ENCODE measurements at regions not wholly inside any gene's neighbourhood (a gene's known extent, or its start where the extent isn't known, plus 50 kb on each side); places are given as distances from the start of the nearest gene placed in this dataset.

DNA sequence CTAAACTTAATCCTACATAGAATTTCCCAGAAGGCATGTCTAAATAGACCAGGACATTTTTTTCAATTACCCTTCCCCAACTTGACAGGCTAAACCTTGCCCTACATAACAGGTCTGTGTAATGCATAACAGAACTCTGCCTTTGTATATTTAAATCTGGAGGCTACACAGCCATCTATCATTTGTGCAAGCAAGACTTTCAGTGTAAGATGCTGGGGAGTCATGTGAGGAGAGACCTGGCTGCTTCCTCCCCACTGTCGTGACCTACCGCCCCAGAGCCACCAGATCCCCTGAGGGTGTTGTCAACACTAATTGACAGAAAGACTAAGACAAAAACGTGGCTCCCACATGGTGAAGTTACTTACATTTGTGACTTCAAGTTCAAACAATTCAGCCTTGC, 342.2 kb downstream of the PPARGC1A start:
- H3K9me2 ChIP-seq (replicated peaks; ENCODE audit: low read depth, low read length) = no peaks in the 10 kb centered on the region
- no peak for TF ChIP-seq EZH2phosphoT487 (IDR thresholded peaks at IDR 0.05; ENCODE audit: borderline replicate concordance)
- TF ChIP-seq, protein P1, sequence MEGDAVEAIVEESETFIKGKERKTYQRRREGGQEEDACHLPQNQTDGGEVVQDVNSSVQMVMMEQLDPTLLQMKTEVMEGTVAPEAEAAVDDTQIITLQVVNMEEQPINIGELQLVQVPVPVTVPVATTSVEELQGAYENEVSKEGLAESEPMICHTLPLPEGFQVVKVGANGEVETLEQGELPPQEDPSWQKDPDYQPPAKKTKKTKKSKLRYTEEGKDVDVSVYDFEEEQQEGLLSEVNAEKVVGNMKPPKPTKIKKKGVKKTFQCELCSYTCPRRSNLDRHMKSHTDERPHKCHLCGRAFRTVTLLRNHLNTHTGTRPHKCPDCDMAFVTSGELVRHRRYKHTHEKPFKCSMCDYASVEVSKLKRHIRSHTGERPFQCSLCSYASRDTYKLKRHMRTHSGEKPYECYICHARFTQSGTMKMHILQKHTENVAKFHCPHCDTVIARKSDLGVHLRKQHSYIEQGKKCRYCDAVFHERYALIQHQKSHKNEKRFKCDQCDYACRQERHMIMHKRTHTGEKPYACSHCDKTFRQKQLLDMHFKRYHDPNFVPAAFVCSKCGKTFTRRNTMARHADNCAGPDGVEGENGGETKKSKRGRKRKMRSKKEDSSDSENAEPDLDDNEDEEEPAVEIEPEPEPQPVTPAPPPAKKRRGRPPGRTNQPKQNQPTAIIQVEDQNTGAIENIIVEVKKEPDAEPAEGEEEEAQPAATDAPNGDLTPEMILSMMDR (conservative IDR thresholded peaks at IDR 0.05; ENCODE audit: low read length) = no peak
- H4K20me1 ChIP-seq (ENCODE audit: insufficient read depth, low read length, poor library complexity, severe bottlenecking) = no peaks in the 10 kb centered on the region
- no peaks in the 10 kb centered on the region for H3K4me1 ChIP-seq (ENCODE audit: insufficient read depth, low read length, poor library complexity, severe bottlenecking)
- no peak overlapping the region for H3K4me2 ChIP-seq (ENCODE audit: low read depth, low read length, poor library complexity, severe bottlenecking)
- no peak overlapping the region for H2AFZ ChIP-seq (ENCODE audit: low read length)
- no peaks in the 10 kb centered on the region for H3F3A ChIP-seq (ENCODE audit: low read depth)
- H3K9ac ChIP-seq (ENCODE audit: low read depth, low read length, poor library complexity, severe bottlenecking) = no peak overlapping the region
- no peaks in the 10 kb centered on the region for H3K79me2 ChIP-seq (ENCODE audit: insufficient read depth, low read length)
- H3K36me3 ChIP-seq (ENCODE audit: insufficient read depth, low read length) = no peaks in the 10 kb centered on the region
- H3K4me3 ChIP-seq (ENCODE audit: low read length, poor library complexity, severe bottlenecking) = no peak overlapping the region
- no peaks in the 10 kb centered on the region for H3K9me3 ChIP-seq (ENCODE audit: insufficient read depth, low read depth, low read length)
- no peaks in the 10 kb centered on the region for H3K27me3 ChIP-seq (ENCODE audit: insufficient read depth, low read length, poor library complexity, severe bottlenecking)

DNA sequence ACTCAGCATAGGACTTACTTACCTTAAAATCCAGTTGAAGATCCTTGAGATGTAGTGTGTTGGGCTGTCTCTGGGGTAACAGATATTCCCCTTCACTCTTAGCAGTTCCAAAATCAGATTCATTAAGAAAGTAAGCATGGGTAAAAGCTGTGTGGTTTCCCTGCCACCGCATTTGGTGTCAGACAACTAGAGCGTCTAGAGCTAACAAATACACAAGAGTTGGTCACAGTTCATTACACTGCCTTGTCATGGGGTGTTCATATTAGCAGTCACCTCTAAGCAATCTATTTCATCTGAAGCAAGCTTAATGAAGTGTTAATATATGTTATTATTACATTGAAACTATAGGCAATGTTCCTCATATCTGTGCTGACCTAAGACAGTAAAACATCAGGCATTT, 342.8 kb downstream of the PPARGC1A start:
- H3K27me3 ChIP-seq (ENCODE audit: insufficient read depth, low read length, poor library complexity, severe bottlenecking) = no peaks in the 10 kb centered on the region
- TF ChIP-seq EZH2phosphoT487 (IDR thresholded peaks at IDR 0.05; ENCODE audit: borderline replicate concordance) = no peak
- TF ChIP-seq, protein P1 (conservative IDR thresholded peaks at IDR 0.05; ENCODE audit: low read length) = no peak
- H3K4me2 ChIP-seq (ENCODE audit: low read depth, low read length, poor library complexity, severe bottlenecking) = no peak overlapping the region
- no peaks in the 10 kb centered on the region for H3F3A ChIP-seq (ENCODE audit: low read depth)
- H3K36me3 ChIP-seq (ENCODE audit: insufficient read depth, low read length) = no peaks in the 10 kb centered on the region
- H4K20me1 ChIP-seq (ENCODE audit: insufficient read depth, low read length, poor library complexity, severe bottlenecking) = no peaks in the 10 kb centered on the region
- H3K4me1 ChIP-seq (ENCODE audit: insufficient read depth, low read length, poor library complexity, severe bottlenecking) = no peaks in the 10 kb centered on the region
- no peak overlapping the region for H3K4me3 ChIP-seq (ENCODE audit: low read length, poor library complexity, severe bottlenecking)
- H3K9me2 ChIP-seq (replicated peaks; ENCODE audit: low read depth, low read length) = no peaks in the 10 kb centered on the region
- no peaks in the 10 kb centered on the region for H3K79me2 ChIP-seq (ENCODE audit: insufficient read depth, low read length)
- H3K9me3 ChIP-seq (ENCODE audit: insufficient read depth, low read depth, low read length) = no peaks in the 10 kb centered on the region
- H2AFZ ChIP-seq (ENCODE audit: low read length) = no peak overlapping the region
- H3K9ac ChIP-seq (ENCODE audit: low read depth, low read length, poor library complexity, severe bottlenecking) = no peak overlapping the region

DNA sequence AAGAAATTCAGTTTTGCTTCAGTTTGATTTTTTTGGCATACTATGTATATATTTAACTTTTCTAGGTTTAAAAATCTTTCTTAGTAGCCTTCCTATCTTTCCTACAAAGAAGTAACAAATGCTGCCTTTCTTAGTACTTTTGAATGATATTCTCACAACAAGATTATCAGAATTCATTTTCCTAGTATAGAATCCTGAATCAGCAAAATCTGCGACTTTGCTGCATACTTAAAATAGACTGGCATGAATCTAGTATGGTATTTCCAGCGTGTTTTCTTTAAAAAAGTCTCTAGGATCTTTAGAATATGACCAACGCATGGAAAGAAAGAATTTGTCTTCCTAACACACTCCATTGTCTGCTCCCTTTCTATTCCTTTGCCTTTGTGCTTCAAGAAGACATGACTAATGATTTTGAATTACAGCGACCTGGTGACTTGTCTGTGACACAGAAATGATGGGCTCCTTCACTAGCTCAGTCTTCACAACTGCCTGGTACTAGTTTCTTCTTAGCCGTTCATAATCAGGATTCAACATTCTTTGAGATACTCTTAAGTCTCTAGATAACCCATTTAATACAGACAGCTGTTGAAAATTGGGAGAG, 349.8 kb downstream of the PPARGC1A start:
- H2AFZ ChIP-seq (ENCODE audit: low read length) = no peak overlapping the region

More for the DNA sequence above, 349.8 kb downstream of the PPARGC1A start:
- H3K4me1 ChIP-seq (ENCODE audit: insufficient read depth, low read length, poor library complexity, severe bottlenecking) = no peaks in the 10 kb centered on the region
- no peaks in the 10 kb centered on the region for H3K9me2 ChIP-seq (replicated peaks; ENCODE audit: low read depth, low read length)
- no peak overlapping the region for H3K4me2 ChIP-seq (ENCODE audit: low read depth, low read length, poor library complexity, severe bottlenecking)
- H3K27me3 ChIP-seq (ENCODE audit: insufficient read depth, low read length, poor library complexity, severe bottlenecking) = no peaks in the 10 kb centered on the region
- H3K36me3 ChIP-seq (ENCODE audit: insufficient read depth, low read length) = no peaks in the 10 kb centered on the region
- no peaks in the 10 kb centered on the region for H3K9me3 ChIP-seq (ENCODE audit: insufficient read depth, low read depth, low read length)
- H4K20me1 ChIP-seq (ENCODE audit: insufficient read depth, low read length, poor library complexity, severe bottlenecking) = no peaks in the 10 kb centered on the region
- H3F3A ChIP-seq (ENCODE audit: low read depth) = no peaks in the 10 kb centered on the region
- H3K4me3 ChIP-seq (ENCODE audit: low read length, poor library complexity, severe bottlenecking) = no peak overlapping the region
- TF ChIP-seq EZH2phosphoT487 (IDR thresholded peaks at IDR 0.05; ENCODE audit: borderline replicate concordance) = no peak
- TF ChIP-seq, protein P1 (conservative IDR thresholded peaks at IDR 0.05; ENCODE audit: low read length) = no peak
- H3K9ac ChIP-seq (ENCODE audit: low read depth, low read length, poor library complexity, severe bottlenecking) = no peak overlapping the region
- H3K79me2 ChIP-seq (ENCODE audit: insufficient read depth, low read length) = no peaks in the 10 kb centered on the region
